ENCODE measurements at regions not wholly inside any gene's neighbourhood (a gene's known extent, or its start where the extent isn't known, plus 50 kb on each side); places are given as distances from the start of the nearest gene placed in this dataset.

- no peaks in the 10 kb centered on the region for H3K4me1 ChIP-seq (ENCODE audit: insufficient read depth, low read length)
- H3K27me3 ChIP-seq (ENCODE audit: insufficient read depth, low read length): no peaks in the 10 kb centered on the region
- H3K79me2 ChIP-seq (ENCODE audit: insufficient read depth, low read length): no peaks in the 10 kb centered on the region
- TF ChIP-seq CTCF (IDR thresholded peaks at IDR 0.05; ENCODE audit: extremely low read depth, low read depth, low read length): no peak
- H3K27ac ChIP-seq (ENCODE audit: low read depth, low read length): no peak overlapping the region
- DNase-seq (ENCODE audit: insufficient read length, low spot score, missing footprints): no peak
- no peak overlapping the region for H3K4me2 ChIP-seq (ENCODE audit: insufficient read depth, low read length)
- H3K9me3 ChIP-seq (ENCODE audit: low read depth, low read length): no peaks in the 10 kb centered on the region
- H2AFZ ChIP-seq (ENCODE audit: low read length): no peak overlapping the region
- H3K4me3 ChIP-seq (ENCODE audit: insufficient read depth, low read length): no peak overlapping the region
- no peaks in the 10 kb centered on the region for H4K20me1 ChIP-seq (ENCODE audit: insufficient read depth, low read length)
- no peaks in the 10 kb centered on the region for H3K36me3 ChIP-seq (ENCODE audit: insufficient read depth, low read length)
Measured at GRCh38 chr3:95348879-95349278, 1286.0 kb downstream of the NSUN3 start.

GRCh38 chr3:95350049-95350448, 1287.2 kb downstream of the NSUN3 start:
- H3K27ac ChIP-seq (ENCODE audit: low read depth, low read length): no peak overlapping the region
- no peaks in the 10 kb centered on the region for H3K79me2 ChIP-seq (ENCODE audit: insufficient read depth, low read length)
- H3K9me3 ChIP-seq (ENCODE audit: low read depth, low read length): no peaks in the 10 kb centered on the region
- no peaks in the 10 kb centered on the region for H3K36me3 ChIP-seq (ENCODE audit: insufficient read depth, low read length)
- H4K20me1 ChIP-seq (ENCODE audit: insufficient read depth, low read length): no peaks in the 10 kb centered on the region
- no peak overlapping the region for H2AFZ ChIP-seq (ENCODE audit: low read length)
- H3K4me3 ChIP-seq (ENCODE audit: insufficient read depth, low read length): no peak overlapping the region
- DNase-seq (ENCODE audit: insufficient read length, low spot score, missing footprints): no peak
- TF ChIP-seq CTCF (IDR thresholded peaks at IDR 0.05; ENCODE audit: extremely low read depth, low read depth, low read length): no peak
- H3K4me1 ChIP-seq (ENCODE audit: insufficient read depth, low read length): no peaks in the 10 kb centered on the region
- H3K4me2 ChIP-seq (ENCODE audit: insufficient read depth, low read length): no peak overlapping the region
- no peaks in the 10 kb centered on the region for H3K27me3 ChIP-seq (ENCODE audit: insufficient read depth, low read length)

- TF ChIP-seq CTCF (IDR thresholded peaks at IDR 0.05; ENCODE audit: extremely low read depth, low read depth, low read length): no peak
- Histone ChIP-seq H3K36me3 (ENCODE audit: insufficient read depth, low read length) (no peaks in the 10 kb centered on the region), H2AFZ (ENCODE audit: low read length) (no peak overlapping the region), H3K79me2 (ENCODE audit: insufficient read depth, low read length) (no peaks in the 10 kb centered on the region), H4K20me1 (ENCODE audit: insufficient read depth, low read length) (no peaks in the 10 kb centered on the region), H3K27ac (ENCODE audit: low read depth, low read length) (no peak overlapping the region), H3K27me3 (ENCODE audit: insufficient read depth, low read length) (no peaks in the 10 kb centered on the region), H3K4me3 (ENCODE audit: insufficient read depth, low read length) (no peak overlapping the region), H3K9me3 (ENCODE audit: low read depth, low read length) (no peaks in the 10 kb centered on the region), H3K4me1 (ENCODE audit: insufficient read depth, low read length) (no peaks in the 10 kb centered on the region), H3K4me2 (ENCODE audit: insufficient read depth, low read length) (no peak overlapping the region)
- DNase-seq (ENCODE audit: insufficient read length, low spot score, missing footprints): no peak
Measured at GRCh38 chr3:95351158-95351557, 1288.3 kb downstream of the NSUN3 start.

GRCh38 chr3:95352471-95352870, 1289.6 kb downstream of the NSUN3 start:
- Histone ChIP-seq H3K4me1 (ENCODE audit: insufficient read depth, low read length) (no peaks in the 10 kb centered on the region), H3K4me3 (ENCODE audit: insufficient read depth, low read length) (no peak overlapping the region), H3K36me3 (ENCODE audit: insufficient read depth, low read length) (no peaks in the 10 kb centered on the region), H3K4me2 (ENCODE audit: insufficient read depth, low read length) (no peak overlapping the region), H3K27ac (ENCODE audit: low read depth, low read length) (no peak overlapping the region), H3K9me3 (ENCODE audit: low read depth, low read length) (no peaks in the 10 kb centered on the region), H3K79me2 (ENCODE audit: insufficient read depth, low read length) (no peaks in the 10 kb centered on the region), H2AFZ (ENCODE audit: low read length) (no peak overlapping the region), H3K27me3 (ENCODE audit: insufficient read depth, low read length) (no peaks in the 10 kb centered on the region), H4K20me1 (ENCODE audit: insufficient read depth, low read length) (no peaks in the 10 kb centered on the region)
- no peak for TF ChIP-seq CTCF (IDR thresholded peaks at IDR 0.05; ENCODE audit: extremely low read depth, low read depth, low read length)
- no peak for DNase-seq (ENCODE audit: insufficient read length, low spot score, missing footprints)

Measured in osteoblast (primary cell).